WERI-Rb-1 (cell line): ENCODE measurements at regions not wholly inside any gene's neighbourhood (a gene's known extent, or its start where the extent isn't known, plus 50 kb on each side); places are given as distances from the start of the nearest gene placed in this dataset.

ENCODE experiments used
- DNase-seq: peaks from one replicate; pipeline ENCODE4 v3.0.0-alpha.2; 2020
- H3K27ac ChIP-seq: fragments of 250-450 bp; sonication (Bioruptor Pico); 2 replicates; pipeline ENCODE4 v1.5.1; 2020; ENCODE audit warnings: mild to moderate bottlenecking, moderate library complexity
- H3K27me3 ChIP-seq: fragments of 250-450 bp; sonication (Bioruptor Pico); 2 replicates; pipeline ENCODE4 v1.5.1; 2021; ENCODE audit warnings: mild to moderate bottlenecking, low read depth, moderate library complexity; ENCODE audit not compliant: insufficient read depth, severe bottlenecking
- H3K36me3 ChIP-seq: fragments of 250-450 bp; sonication (Bioruptor Pico); 2 replicates; pipeline ENCODE4 v1.5.1; 2020; ENCODE audit warnings: mild to moderate bottlenecking, moderate library complexity
- H3K4me3 ChIP-seq: 2 replicates; pipeline ENCODE4 v1.5.1; 2011; ENCODE audit warnings: low read depth, mild to moderate bottlenecking, control low read depth, low read length
- H3K9me3 ChIP-seq: fragments of 250-450 bp; sonication (Bioruptor Pico); 2 replicates; pipeline ENCODE4 v1.5.1; 2021; ENCODE audit warnings: mild to moderate bottlenecking, moderate library complexity; ENCODE audit not compliant: severe bottlenecking
- CTCF ChIP-seq: IDR thresholded peaks from 2 replicates; pipeline ENCODE4 v1.5.1; 2011; ENCODE audit warnings: low read depth, mild to moderate bottlenecking, control low read depth, inconsistent platforms, low read length

- TF ChIP-seq CTCF: no peak
- Histone ChIP-seq H3K27ac (no peak overlapping the region), H3K36me3 (no peaks in the 10 kb centered on the region), H3K4me3 (no peak overlapping the region), H3K27me3 (no peaks in the 10 kb centered on the region), H3K9me3 (no peaks in the 10 kb centered on the region)
- DNase-seq: no peak
Observed at GRCh38 chr1:238199325-238199724, 308.6 kb upstream of the ZP4 start.

- no peak for TF ChIP-seq CTCF
- Histone ChIP-seq H3K9me3 (no peaks in the 10 kb centered on the region), H3K36me3 (no peaks in the 10 kb centered on the region), H3K4me3 (no peak overlapping the region), H3K27ac (no peak overlapping the region), H3K27me3 (no peaks in the 10 kb centered on the region)
- no peak for DNase-seq
Observed at GRCh38 chr1:238196516-238196915, 305.8 kb upstream of the ZP4 start.

- H3K4me3 ChIP-seq: no peak overlapping the region
- TF ChIP-seq CTCF: no peak
Observed at GRCh38 chr1:238191170-238191569, 300.4 kb upstream of the ZP4 start.

GRCh38 chr1:238187575-238187949 lies 296.8 kb upstream of the ZP4 start:
- TF ChIP-seq CTCF: no peak
- no peak overlapping the region for H3K4me3 ChIP-seq
- DNase-seq: no peak

More at GRCh38 chr1:238191170-238191569, 300.4 kb upstream of the ZP4 start:
- no peak for DNase-seq
- Histone ChIP-seq H3K36me3 (no peaks in the 10 kb centered on the region), H3K27ac (no peak overlapping the region), H3K27me3 (no peaks in the 10 kb centered on the region), H3K9me3 (no peaks in the 10 kb centered on the region)

GRCh38 chr1:238186887-238187574 lies 296.3 kb upstream of the ZP4 start:
- H3K27ac ChIP-seq: no peak overlapping the region
- no peaks in the 10 kb centered on the region for H3K9me3 ChIP-seq
- no peak for DNase-seq
- H3K4me3 ChIP-seq: no peak overlapping the region
- no peak for TF ChIP-seq CTCF
- H3K36me3 ChIP-seq: no peaks in the 10 kb centered on the region
- no peaks in the 10 kb centered on the region for H3K27me3 ChIP-seq

More at GRCh38 chr1:238187575-238187949, 296.8 kb upstream of the ZP4 start:
- no peaks in the 10 kb centered on the region for H3K9me3 ChIP-seq
- no peak overlapping the region for H3K27ac ChIP-seq
- H3K36me3 ChIP-seq: no peaks in the 10 kb centered on the region
- H3K27me3 ChIP-seq: no peaks in the 10 kb centered on the region
